GM10266 (cell line): ENCODE measurements at regions not wholly inside any gene's neighbourhood (a gene's known extent, or its start where the extent isn't known, plus 50 kb on each side); places are given as distances from the start of the nearest gene placed in this dataset.

Source experiments
- DNase-seq: peaks from one replicate; pipeline ENCODE4 v3.0.0; 2012; ENCODE audit errors: extremely low spot score
- CTCF ChIP-seq: IDR thresholded peaks from 2 replicates; pipeline ENCODE4 v1.5.1; 2012; ENCODE audit warnings: mild to moderate bottlenecking, low read depth; ENCODE audit not compliant: control insufficient read depth, insufficient read depth; ENCODE audit errors: missing control alignments

DNA sequence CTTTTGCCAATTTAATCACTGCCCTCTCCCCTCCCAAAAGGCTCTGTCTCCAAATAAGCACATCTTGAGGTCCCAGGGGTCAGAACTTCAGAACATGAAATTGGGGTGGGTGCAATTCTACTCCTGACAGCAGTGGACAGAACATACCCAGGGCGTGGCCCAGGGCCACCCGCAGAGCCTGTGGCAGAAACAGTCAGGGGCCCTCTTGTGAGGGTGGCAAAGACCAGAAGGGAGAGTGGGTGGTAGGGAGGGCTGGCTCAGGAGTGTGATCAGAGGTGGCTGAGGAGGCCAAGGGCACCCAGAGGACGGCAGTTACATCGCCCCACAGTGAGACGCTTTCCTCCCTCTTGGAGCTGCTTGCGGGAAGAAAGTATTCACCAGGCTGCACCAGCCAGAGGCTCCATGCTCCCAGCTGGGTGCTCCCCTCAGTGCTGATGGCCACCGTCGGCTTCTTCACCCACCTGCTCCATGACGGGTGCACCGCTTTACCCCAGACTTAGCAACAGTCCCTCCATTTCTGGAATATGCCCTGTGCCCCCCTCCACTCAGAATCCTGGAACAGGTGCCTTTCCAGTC is 1388.0 kb downstream of the BRD1 start:
- no peak for TF ChIP-seq CTCF
- DNase-seq, result no peak

- no peak for DNase-seq
- TF ChIP-seq CTCF, result no peak
Observed at GRCh38 chr22:48438800-48439559, 1388.7 kb downstream of the BRD1 start.

GRCh38 chr22:48438096-48438495 is 1389.6 kb downstream of the BRD1 start:
- no peak for DNase-seq
- TF ChIP-seq CTCF, result no peak

DNA sequence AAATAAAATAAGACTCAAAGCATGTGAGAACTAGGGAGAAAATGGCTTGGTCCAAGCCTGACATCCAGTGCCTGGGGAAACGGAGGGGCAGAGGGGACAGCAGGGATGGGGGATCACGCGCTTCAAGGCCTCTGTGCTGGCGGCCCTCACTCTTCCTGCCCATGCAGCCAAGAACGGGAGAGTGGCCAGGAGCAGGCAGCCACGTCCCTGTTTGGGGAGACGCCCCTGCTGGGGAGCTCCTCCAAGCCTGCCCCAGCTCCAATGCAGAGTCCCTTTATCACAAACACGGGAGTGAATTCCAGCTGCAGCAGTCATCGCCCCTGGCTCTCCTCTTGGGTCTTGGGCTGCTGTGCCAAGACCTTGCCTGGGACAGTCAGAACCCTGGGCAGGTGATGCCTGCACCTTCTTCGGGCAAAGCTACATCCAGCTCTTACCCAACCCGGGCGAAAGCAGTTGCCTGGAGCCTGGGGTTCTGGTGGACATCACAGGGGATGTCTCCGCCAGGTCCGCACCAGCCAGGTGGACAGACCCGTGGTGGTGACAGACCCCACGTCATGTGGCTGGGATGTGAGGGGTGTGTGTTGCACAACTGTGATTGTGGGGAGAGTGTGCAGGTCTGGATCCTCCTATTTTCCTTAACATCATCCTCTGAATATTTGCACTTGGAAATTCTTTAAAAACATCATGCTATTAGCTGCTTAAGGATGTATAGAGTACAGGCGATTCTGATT is 1391.3 kb downstream of the BRD1 start:
- no peak for TF ChIP-seq CTCF
- DNase-seq, result no peak

GRCh38 chr22:48434868-48435250 is 1392.8 kb downstream of the BRD1 start:
- no peak for TF ChIP-seq CTCF
- no peak for DNase-seq

DNA sequence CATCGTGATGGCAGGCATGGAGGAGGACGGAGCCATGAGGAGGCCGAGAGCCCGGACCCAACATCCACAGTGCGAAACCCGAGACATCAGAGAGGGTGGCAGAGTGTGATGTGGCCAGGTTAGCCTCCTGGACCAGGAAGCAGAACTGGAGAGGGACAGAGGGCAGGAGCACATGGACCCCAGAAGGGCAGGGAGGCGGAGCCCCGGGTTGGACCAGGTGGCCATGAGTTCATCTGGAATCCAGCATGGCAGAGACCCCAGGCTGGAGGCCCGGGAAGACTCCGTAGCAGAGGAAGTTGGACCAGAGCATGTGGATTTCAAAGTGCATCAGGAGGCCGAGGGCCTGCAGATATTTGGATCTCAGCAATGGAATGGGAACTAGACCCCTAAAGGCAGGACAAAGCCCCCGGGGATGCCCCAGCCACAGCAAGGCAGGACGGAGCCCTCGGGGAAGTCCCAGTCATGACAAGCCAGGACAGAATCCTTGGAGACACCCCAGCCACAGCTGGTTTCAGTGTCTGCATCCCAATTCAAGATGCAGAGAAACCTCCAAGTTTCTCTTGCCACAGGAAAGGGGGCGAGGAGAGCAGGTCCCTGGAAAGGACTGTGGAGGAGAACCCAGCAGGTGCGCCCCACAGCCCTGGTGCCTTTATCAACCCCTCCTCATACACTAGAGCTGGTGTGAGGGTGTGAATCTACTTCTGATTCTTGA is 1393.4 kb downstream of the BRD1 start:
- DNase-seq, result no peak
- no peak for TF ChIP-seq CTCF
